ENCODE measurements at regions not wholly inside any gene's neighbourhood (a gene's known extent, or its start where the extent isn't known, plus 50 kb on each side); places are given as distances from the start of the nearest gene placed in this dataset.

GRCh38 chr6:40881501-40881900, 157.5 kb downstream of the UNC5CL start:
- Histone ChIP-seq H3K4ac (replicated peaks; ENCODE audit: insufficient read length, low read depth, low read length) (no peak overlapping the region), H3K79me1 (ENCODE audit: low read depth, low read length) (no peaks in the 10 kb centered on the region), H3K23ac (ENCODE audit: insufficient read length) (no peak overlapping the region), H3K27me3 (replicated peaks in 1 of 4; ENCODE audit: control insufficient read depth in 3 of 4, extremely low read depth in 1 of 4, insufficient read depth in 3 of 4, low read length in 3 of 4) (no peaks in the 10 kb centered on the region; a peak in 1 of 7 replicates), H3K56ac (replicated peaks; ENCODE audit: insufficient read length, low read depth, low read length) (no peak overlapping the region), H2BK20ac (ENCODE audit: low read length) (no peak overlapping the region), H2AFZ (ENCODE audit: low read length) (no peak overlapping the region), H3K4me3 (ENCODE audit: extremely low read depth in 1 of 4, insufficient read depth in 2 of 4, low read depth in 3 of 4, low read length in 4 of 4) (no peak overlapping the region), H2BK5ac (ENCODE audit: low read depth, low read length) (no peak overlapping the region), H4K5ac (ENCODE audit: insufficient read length, low read depth, low read length) (no peak overlapping the region), H2BK12ac (ENCODE audit: low read depth, low read length) (no peak overlapping the region), H3K9ac (replicated peaks in 1 of 4; ENCODE audit: extremely low read depth in 1 of 4, low read depth in 3 of 4, low read length in 3 of 4) (no peak overlapping the region), H4K8ac (ENCODE audit: extremely low read depth, insufficient read depth, low read length) (no peak overlapping the region), H3K36me3 (ENCODE audit: control insufficient read depth in 2 of 4, insufficient read depth in 4 of 4, low read length in 3 of 4) (no peaks in the 10 kb centered on the region), H3K4me1 (replicated peaks in 1 of 4; ENCODE audit: control insufficient read depth in 3 of 4, insufficient read depth in 4 of 4, low read length in 3 of 4) (no peaks in the 10 kb centered on the region), H3K79me2 (ENCODE audit: control insufficient read depth in 1 of 2, insufficient read depth in 2 of 2, low read length in 2 of 2) (no peaks in the 10 kb centered on the region), H3K14ac (ENCODE audit: insufficient read length) (no peak overlapping the region), H2BK120ac (replicated peaks; ENCODE audit: low read depth, low read length) (no peak overlapping the region), H4K20me1 (replicated peaks in 1 of 2; ENCODE audit: control insufficient read depth in 1 of 2, insufficient read depth in 2 of 2, low read length in 2 of 2) (no peaks in the 10 kb centered on the region), H3K4me2 (ENCODE audit: insufficient read depth in 1 of 2, low read depth in 2 of 2, low read length in 2 of 2) (no peak overlapping the region), H3K27ac (ENCODE audit: low read depth, low read length) (no peak overlapping the region), H4K91ac (replicated peaks; ENCODE audit: insufficient read length, low read length) (no peak overlapping the region), H2AK5ac (ENCODE audit: low read depth, low read length) (no peak overlapping the region), H3K23me2 (ENCODE audit: low read depth, low read length) (no peaks in the 10 kb centered on the region), H3K18ac (ENCODE audit: extremely low read depth, low read length) (no peak overlapping the region), H2BK15ac (ENCODE audit: low read length) (no peak overlapping the region), H3K9me3 (ENCODE audit: insufficient read depth in 2 of 2, low read depth in 1 of 2, low read length in 1 of 2) (peaks cover 0 to 6% of the 10 kb centered on the region in 2 experiments; a peak in 2 of 4 replicates)
- no peak for FAIRE-seq
- DNase-seq (ENCODE audit: low read depth in 1 of 2, low spot score in 2 of 2) = no peak
- ChIA-PET CTCF (ENCODE audit: partially characterized antibody) (interaction anchor here (1.3 to 2.1 kb wide), 4 partner anchors 13 to 146 kb away, joined by 4 to 8 read pairs (median 5); no protein-coding TSS in a partner anchor), POLR2A (ENCODE audit: partially characterized antibody) (no interaction called here)
- 72% methylated on average over 2 of the region's 2 CpGs; no CpG with 5 or more reads in 1 of the 2 experiments for WGBS, 2 experiments (ENCODE audit: extremely low coverage in 1 of 2, insufficient coverage in 1 of 2, insufficient read length in 1 of 2, insufficient replicate concordance in 2 of 2, low coverage in 1 of 2, low lambda C conversion rate in 2 of 2, missing lambda C conversion rate in 1 of 2)
- TF ChIP-seq RFX5 (IDR thresholded peaks at IDR 0.05; ENCODE audit: borderline replicate concordance, low read depth, low read length) (no peak), MAFK (IDR thresholded peaks at IDR 0.05; ENCODE audit: low read depth, low read length) (no peak), HDAC6 (IDR thresholded peaks at IDR 0.05; ENCODE audit: low read depth, low read length) (no peak), PHF8 (conservative IDR thresholded peaks at IDR 0.05; ENCODE audit: low read depth, low read length) (no peak), KDM4A (IDR thresholded peaks at IDR 0.05; ENCODE audit: low read depth, low read length, severe bottlenecking) (no peak), RAD21 (IDR thresholded peaks at IDR 0.05 in 1 of 2, conservative IDR thresholded peaks at IDR 0.05 in 1 of 2; ENCODE audit: low read depth in 2 of 2, low read length in 2 of 2) (no peak), KDM5A (IDR thresholded peaks at IDR 0.05; ENCODE audit: low read length) (no peak), USF2 (IDR thresholded peaks at IDR 0.05; ENCODE audit: low read length) (no peak), CTCF (IDR thresholded peaks at IDR 0.05; ENCODE audit: control extremely low read depth in 1 of 3, insufficient read depth in 1 of 3, low read depth in 1 of 3, low read length in 3 of 3) (no peak), SIN3A (conservative IDR thresholded peaks at IDR 0.05 in 1 of 2, IDR thresholded peaks at IDR 0.05 in 1 of 2; ENCODE audit: low read depth in 1 of 2, low read length in 2 of 2) (no peak)
